Right lobe of liver (tissue), 4 donors: ENCODE measurements at regions not wholly inside any gene's neighbourhood (a gene's known extent, or its start where the extent isn't known, plus 50 kb on each side); places are given as distances from the start of the nearest gene placed in this dataset.

Experiments
- CTCF ChIP-seq, 4 donors: fragments of 200-600 bp in 3 of 4; fragments of 450-650 bp in 1 of 4; IDR thresholded peaks; one replicate each; pipeline versions ENCODE4 v1.5.1 to v1.8.0; 2016 to 2022; ENCODE audit warnings: antibody characterized with exemption in 4 of 4, mild to moderate bottlenecking in 2 of 4
- POLR2A ChIP-seq: fragments of 450-650 bp; IDR thresholded peaks from one replicate; pipeline ENCODE4 v1.6.1; 2017; ENCODE audit warnings: antibody characterized with exemption, mild to moderate bottlenecking
- donor health status: DM: no; HTN: no; CAD: no.
- donor health status: DM: no; HTN: no; CAD: no.
- donor health status: DM: no; HTN: yes; CAD: no.

DNA sequence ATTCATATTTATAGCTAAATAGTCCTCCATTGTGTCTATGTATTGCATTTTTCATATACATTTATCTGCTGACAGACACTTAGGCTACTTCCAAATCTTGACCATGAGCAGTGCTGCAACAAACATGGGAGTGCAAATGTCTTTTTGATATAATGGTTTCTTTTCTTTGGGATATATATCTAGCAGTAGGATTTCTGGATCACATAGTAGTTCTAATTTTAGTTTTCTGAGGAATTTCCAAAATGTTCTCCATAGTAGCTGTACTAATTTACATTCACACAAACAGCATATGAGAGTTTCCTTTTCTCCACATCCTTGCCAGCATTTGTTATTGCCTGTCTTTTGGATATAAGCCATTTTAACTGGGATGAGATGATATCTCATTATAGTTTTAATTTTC lies 1521.3 kb downstream of the REEP3 start:
- no peak for TF ChIP-seq CTCF (IDR thresholded peaks at IDR 0.05)
- no peak for TF ChIP-seq POLR2A
